Loucy (cell line): ENCODE measurements at regions not wholly inside any gene's neighbourhood (a gene's known extent, or its start where the extent isn't known, plus 50 kb on each side); places are given as distances from the start of the nearest gene placed in this dataset.

ENCODE experiments used
- H2AFZ ChIP-seq: fragments of 200-600 bp; sonication (generic); 2 replicates; pipeline ENCODE4 v1.6.0; 2016; ENCODE audit warnings: antibody characterized with exemption, mild to moderate bottlenecking, low read length, moderate library complexity
- H3F3A ChIP-seq: fragments of 200-600 bp; 2 replicates; pipeline ENCODE4 v1.6.0; 2016; ENCODE audit warnings: antibody characterized with exemption, low read depth, mild to moderate bottlenecking
- H3K27me3 ChIP-seq: fragments of 200-600 bp; sonication (generic); 2 replicates; pipeline ENCODE4 v1.6.1; 2014; ENCODE audit warnings: low read length, mild to moderate bottlenecking; ENCODE audit not compliant: insufficient read depth, poor library complexity, severe bottlenecking
- H3K36me3 ChIP-seq: fragments of 200-600 bp; sonication (generic); 2 replicates; pipeline ENCODE4 v1.6.1; 2016; ENCODE audit warnings: low read length; ENCODE audit not compliant: insufficient read depth
- H3K4me1 ChIP-seq: fragments of 200-600 bp; sonication (generic); 2 replicates; pipeline ENCODE4 v1.5.1; 2014; ENCODE audit warnings: low read length, mild to moderate bottlenecking; ENCODE audit not compliant: insufficient read depth, poor library complexity, severe bottlenecking
- H3K4me2 ChIP-seq: fragments of 200-600 bp; sonication (generic); 2 replicates; pipeline ENCODE4 v1.6.0; 2014; ENCODE audit warnings: antibody characterized with exemption, low read length, low read depth, mild to moderate bottlenecking; ENCODE audit not compliant: poor library complexity, severe bottlenecking
- H3K4me3 ChIP-seq: fragments of 200-600 bp; sonication (generic); 2 replicates; pipeline ENCODE4 v1.5.1; 2014; ENCODE audit warnings: low read length, mild to moderate bottlenecking, mixed read lengths; ENCODE audit not compliant: poor library complexity, severe bottlenecking
- H3K79me2 ChIP-seq: fragments of 200-600 bp; sonication (generic); 2 replicates; pipeline ENCODE4 v1.6.1; 2014; ENCODE audit warnings: low read length; ENCODE audit not compliant: insufficient read depth
- H3K9ac ChIP-seq: fragments of 200-600 bp; sonication (generic); 2 replicates; pipeline ENCODE4 v1.6.0; 2014; ENCODE audit warnings: mild to moderate bottlenecking, low read depth, low read length, moderate library complexity; ENCODE audit not compliant: poor library complexity, severe bottlenecking
- H3K9me2 ChIP-seq: fragments of 200-600 bp; sonication (generic); replicated peaks from 2 replicates; pipeline ENCODE4 v1.6.1; 2016; ENCODE audit warnings: low read depth, low read length, mixed read lengths
- H3K9me3 ChIP-seq: fragments of 200-600 bp; sonication (generic); 2 replicates; pipeline ENCODE4 v1.6.1; 2014; ENCODE audit warnings: mild to moderate bottlenecking, antibody characterized with exemption, low read length, low read depth; ENCODE audit not compliant: insufficient read depth
- H4K20me1 ChIP-seq: fragments of 200-600 bp; sonication (generic); 2 replicates; pipeline ENCODE4 v1.6.0; 2014; ENCODE audit warnings: antibody characterized with exemption, low read length, mild to moderate bottlenecking; ENCODE audit not compliant: insufficient read depth, poor library complexity, severe bottlenecking
- EZH2phosphoT487 ChIP-seq: fragments of 200-600 bp; IDR thresholded peaks from 2 replicates; pipeline ENCODE4 v1.6.1; 2018; ENCODE audit warnings: antibody characterized with exemption, mild to moderate bottlenecking, moderate library complexity, borderline replicate concordance
- TF ChIP-seq, protein P1 (sequence below): fragments of 200-600 bp; sonication (generic); conservative IDR thresholded peaks from 2 replicates; pipeline ENCODE4 v1.5.1; 2014; ENCODE audit warnings: mild to moderate bottlenecking, antibody characterized with exemption, low read length

DNA sequence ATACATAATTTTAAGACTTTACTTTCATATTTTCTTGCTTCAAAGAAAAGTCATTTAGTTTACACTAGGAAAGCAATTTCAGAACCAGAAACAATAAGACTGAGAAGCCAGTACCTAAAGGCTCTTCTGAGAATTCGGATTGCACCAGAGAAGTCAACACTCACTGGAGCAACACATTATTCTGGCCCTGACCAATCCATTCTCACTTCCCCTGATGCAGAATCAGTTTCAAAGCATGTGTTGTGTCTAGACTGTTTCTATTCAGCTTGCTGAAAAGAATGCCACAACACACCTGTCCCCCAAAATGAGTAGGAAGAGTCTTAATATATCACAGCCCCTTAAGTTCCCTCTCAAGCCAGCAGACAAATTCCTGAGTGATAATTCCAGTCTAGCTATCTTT lies 1074.3 kb upstream of the TENM4 start:
- Histone ChIP-seq H3F3A (no peaks in the 10 kb centered on the region), H3K36me3 (no peaks in the 10 kb centered on the region), H3K79me2 (no peaks in the 10 kb centered on the region), H3K4me3 (no peak overlapping the region), H4K20me1 (no peaks in the 10 kb centered on the region), H3K9me2 (no peaks in the 10 kb centered on the region), H2AFZ (no peak overlapping the region), H3K4me2 (no peak overlapping the region), H3K27me3 (no peaks in the 10 kb centered on the region), H3K4me1 (no peaks in the 10 kb centered on the region), H3K9ac (no peak overlapping the region), H3K9me3 (no peaks in the 10 kb centered on the region)
- TF ChIP-seq EZH2phosphoT487: no peak
- TF ChIP-seq, protein P1, sequence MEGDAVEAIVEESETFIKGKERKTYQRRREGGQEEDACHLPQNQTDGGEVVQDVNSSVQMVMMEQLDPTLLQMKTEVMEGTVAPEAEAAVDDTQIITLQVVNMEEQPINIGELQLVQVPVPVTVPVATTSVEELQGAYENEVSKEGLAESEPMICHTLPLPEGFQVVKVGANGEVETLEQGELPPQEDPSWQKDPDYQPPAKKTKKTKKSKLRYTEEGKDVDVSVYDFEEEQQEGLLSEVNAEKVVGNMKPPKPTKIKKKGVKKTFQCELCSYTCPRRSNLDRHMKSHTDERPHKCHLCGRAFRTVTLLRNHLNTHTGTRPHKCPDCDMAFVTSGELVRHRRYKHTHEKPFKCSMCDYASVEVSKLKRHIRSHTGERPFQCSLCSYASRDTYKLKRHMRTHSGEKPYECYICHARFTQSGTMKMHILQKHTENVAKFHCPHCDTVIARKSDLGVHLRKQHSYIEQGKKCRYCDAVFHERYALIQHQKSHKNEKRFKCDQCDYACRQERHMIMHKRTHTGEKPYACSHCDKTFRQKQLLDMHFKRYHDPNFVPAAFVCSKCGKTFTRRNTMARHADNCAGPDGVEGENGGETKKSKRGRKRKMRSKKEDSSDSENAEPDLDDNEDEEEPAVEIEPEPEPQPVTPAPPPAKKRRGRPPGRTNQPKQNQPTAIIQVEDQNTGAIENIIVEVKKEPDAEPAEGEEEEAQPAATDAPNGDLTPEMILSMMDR: no peak

DNA sequence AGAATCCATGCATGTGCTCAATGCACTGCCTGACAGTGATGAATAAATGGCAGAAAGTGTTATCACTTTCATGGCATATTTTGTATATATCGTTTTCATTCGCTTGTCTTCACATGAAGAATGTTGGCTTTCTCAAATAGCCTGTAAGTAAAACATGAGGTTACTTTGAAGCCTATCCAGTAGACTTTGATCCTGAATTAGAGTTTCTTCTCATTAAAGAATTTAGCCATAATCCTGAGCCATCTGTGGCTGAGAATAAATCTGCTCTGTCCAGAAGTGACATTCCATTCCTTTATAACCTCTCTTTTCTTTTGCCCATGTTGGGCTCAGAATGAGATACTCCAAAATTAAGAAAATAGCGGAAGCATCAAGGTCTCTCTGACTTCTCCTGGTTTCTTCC lies 1071.7 kb upstream of the TENM4 start:
- Histone ChIP-seq H3K36me3 (no peaks in the 10 kb centered on the region), H4K20me1 (no peaks in the 10 kb centered on the region), H3K79me2 (no peaks in the 10 kb centered on the region), H3K9me3 (no peaks in the 10 kb centered on the region), H3F3A (no peaks in the 10 kb centered on the region), H3K27me3 (no peaks in the 10 kb centered on the region), H3K4me1 (no peaks in the 10 kb centered on the region), H2AFZ (no peak overlapping the region), H3K9me2 (no peaks in the 10 kb centered on the region), H3K9ac (no peak overlapping the region), H3K4me3 (no peak overlapping the region), H3K4me2 (no peak overlapping the region)
- TF ChIP-seq, protein P1: no peak
- no peak for TF ChIP-seq EZH2phosphoT487

DNA sequence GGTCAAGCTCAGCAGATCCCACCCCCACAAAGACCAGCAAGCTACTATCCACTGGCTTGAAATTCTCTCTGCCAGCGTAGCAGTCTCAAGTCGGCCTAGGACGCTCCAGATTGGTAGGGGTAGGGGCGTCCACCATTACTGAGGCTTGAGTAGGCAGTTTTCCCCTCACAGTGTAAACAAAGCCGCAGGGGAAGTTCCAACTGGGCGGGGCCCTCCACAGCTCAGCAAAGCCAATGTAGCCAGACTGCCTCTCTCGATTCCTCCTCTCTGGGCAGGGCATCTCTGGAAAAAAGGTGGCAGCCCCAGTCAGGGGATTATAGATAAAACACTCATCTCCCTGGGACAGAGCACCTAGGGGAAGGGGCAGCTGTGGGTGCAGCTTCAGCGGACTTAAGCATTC lies 1064.9 kb upstream of the TENM4 start:
- Histone ChIP-seq H3K9me2 (no peaks in the 10 kb centered on the region), H3K36me3 (no peaks in the 10 kb centered on the region), H3K4me1 (no peaks in the 10 kb centered on the region), H3K79me2 (no peaks in the 10 kb centered on the region), H3K4me3 (no peak overlapping the region), H3K27me3 (no peaks in the 10 kb centered on the region), H4K20me1 (no peaks in the 10 kb centered on the region), H2AFZ (no peak overlapping the region), H3K4me2 (no peak overlapping the region), H3K9me3 (no peaks in the 10 kb centered on the region), H3K9ac (no peak overlapping the region), H3F3A (no peaks in the 10 kb centered on the region)
- TF ChIP-seq, protein P1: no peak
- TF ChIP-seq EZH2phosphoT487: no peak
